ENCODE measurements at regions not wholly inside any gene's neighbourhood (a gene's known extent, or its start where the extent isn't known, plus 50 kb on each side); places are given as distances from the start of the nearest gene placed in this dataset.
"Not testable (repeated sequence)": the region's sequence is repeated elsewhere in the genome, so short reads cannot be mapped to it uniquely, and the experiment has no call there.

GRCh38 chrX:33949300-33949699 is 182.8 kb downstream of the FAM47A start:
- ChIA-PET POLR2A (ENCODE audit: low non-redundant PET) (no interaction called here), CTCF (no interaction called here)
- TF ChIP-seq, protein P1, sequence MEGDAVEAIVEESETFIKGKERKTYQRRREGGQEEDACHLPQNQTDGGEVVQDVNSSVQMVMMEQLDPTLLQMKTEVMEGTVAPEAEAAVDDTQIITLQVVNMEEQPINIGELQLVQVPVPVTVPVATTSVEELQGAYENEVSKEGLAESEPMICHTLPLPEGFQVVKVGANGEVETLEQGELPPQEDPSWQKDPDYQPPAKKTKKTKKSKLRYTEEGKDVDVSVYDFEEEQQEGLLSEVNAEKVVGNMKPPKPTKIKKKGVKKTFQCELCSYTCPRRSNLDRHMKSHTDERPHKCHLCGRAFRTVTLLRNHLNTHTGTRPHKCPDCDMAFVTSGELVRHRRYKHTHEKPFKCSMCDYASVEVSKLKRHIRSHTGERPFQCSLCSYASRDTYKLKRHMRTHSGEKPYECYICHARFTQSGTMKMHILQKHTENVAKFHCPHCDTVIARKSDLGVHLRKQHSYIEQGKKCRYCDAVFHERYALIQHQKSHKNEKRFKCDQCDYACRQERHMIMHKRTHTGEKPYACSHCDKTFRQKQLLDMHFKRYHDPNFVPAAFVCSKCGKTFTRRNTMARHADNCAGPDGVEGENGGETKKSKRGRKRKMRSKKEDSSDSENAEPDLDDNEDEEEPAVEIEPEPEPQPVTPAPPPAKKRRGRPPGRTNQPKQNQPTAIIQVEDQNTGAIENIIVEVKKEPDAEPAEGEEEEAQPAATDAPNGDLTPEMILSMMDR (conservative IDR thresholded peaks at IDR 0.05; ENCODE audit: low read depth), result no peak
- DNase-seq (ENCODE audit: low spot score), result no peak
- H3K27ac ChIP-seq, result no peak overlapping the region

GRCh38 chrX:33926249-33926648 is 205.9 kb downstream of the FAM47A start:
- DNase-seq (ENCODE audit: low spot score); CTCF ChIA-PET: not testable (repeated sequence)

GRCh38 chrX:33923262-33923661 is 208.9 kb downstream of the FAM47A start:
- POLR2A ChIA-PET (ENCODE audit: low non-redundant PET), result no interaction called here

More at GRCh38 chrX:33926249-33926648, 205.9 kb downstream of the FAM47A start:
- POLR2A ChIA-PET (ENCODE audit: low non-redundant PET); H3K27ac ChIP-seq: not testable (repeated sequence)

GRCh38 chrX:33909836-33910235 is 222.3 kb downstream of the FAM47A start:
- no peak for DNase-seq (ENCODE audit: low spot score)
- ChIA-PET POLR2A (ENCODE audit: low non-redundant PET) (no interaction called here), CTCF (no interaction called here)
- no peak overlapping the region for H3K27ac ChIP-seq
- TF ChIP-seq, protein P1 (conservative IDR thresholded peaks at IDR 0.05; ENCODE audit: low read depth), result no peak

More at GRCh38 chrX:33923262-33923661, 208.9 kb downstream of the FAM47A start:
- no peak for DNase-seq (ENCODE audit: low spot score)
- TF ChIP-seq, protein P1 (conservative IDR thresholded peaks at IDR 0.05; ENCODE audit: low read depth), result no peak
- H3K27ac ChIP-seq, result no peak overlapping the region
- CTCF ChIA-PET, result no interaction called here

- ChIA-PET POLR2A (ENCODE audit: low non-redundant PET) (no interaction called here), CTCF (no interaction called here)
- TF ChIP-seq, protein P1 (conservative IDR thresholded peaks at IDR 0.05; ENCODE audit: low read depth), result no peak
- DNase-seq (ENCODE audit: low spot score), result no peak
- no peak overlapping the region for H3K27ac ChIP-seq
These were observed 223.2 kb downstream of the FAM47A start for GRCh38 chrX:33908898-33909297.

DNA sequence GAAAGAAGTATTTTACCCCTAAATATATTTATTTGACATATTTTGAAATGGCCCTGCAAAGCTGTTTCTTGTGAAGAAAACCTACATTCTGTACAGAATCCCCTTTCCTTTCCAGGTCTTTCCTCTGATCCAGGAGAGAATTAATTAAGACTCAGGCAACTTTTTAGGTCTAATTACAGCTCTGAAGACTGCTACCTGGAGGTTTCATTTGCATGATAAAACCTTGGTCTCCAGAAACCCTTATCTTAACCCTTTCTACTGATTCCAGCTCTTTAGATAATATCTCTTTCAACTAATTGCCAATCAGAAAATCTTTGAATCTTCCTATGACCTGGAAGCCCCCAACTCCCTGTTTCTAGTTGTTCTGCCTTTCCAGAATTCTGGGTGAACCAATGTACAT is 224.0 kb downstream of the FAM47A start:
- no peak for DNase-seq (ENCODE audit: low spot score)
- CTCF ChIA-PET, result no interaction called here
- TF ChIP-seq, protein P1 (conservative IDR thresholded peaks at IDR 0.05; ENCODE audit: low read depth), result no peak
- no peak overlapping the region for H3K27ac ChIP-seq
- POLR2A ChIA-PET (ENCODE audit: low non-redundant PET), result no interaction called here

DNA sequence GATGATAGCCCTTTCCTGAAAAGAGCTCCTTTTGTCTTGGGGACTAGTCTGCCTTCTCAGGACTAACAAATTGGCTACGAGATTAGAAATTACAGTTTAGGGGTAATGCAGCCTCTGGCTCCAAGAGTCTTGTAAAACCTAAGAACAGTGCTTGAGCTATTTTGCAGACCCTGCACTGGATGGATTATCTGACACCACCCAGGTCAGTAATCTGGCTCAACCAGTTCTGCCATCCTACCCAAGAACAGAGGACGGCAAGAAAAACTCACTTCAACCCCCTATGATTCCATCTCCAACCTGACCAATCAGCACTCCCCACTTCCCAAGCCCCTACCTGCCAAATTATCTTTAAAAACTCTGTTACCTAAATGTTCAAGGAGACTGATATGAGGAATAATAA is 225.1 kb downstream of the FAM47A start:
- TF ChIP-seq, protein P1 (conservative IDR thresholded peaks at IDR 0.05; ENCODE audit: low read depth), result no peak
- H3K27ac ChIP-seq, result no peak overlapping the region
- ChIA-PET POLR2A (ENCODE audit: low non-redundant PET) (no interaction called here), CTCF (no interaction called here)
- no peak for DNase-seq (ENCODE audit: low spot score)
